Endothelial cell of umbilical vein (primary cell): ENCODE measurements at regions not wholly inside any gene's neighbourhood (a gene's known extent, or its start where the extent isn't known, plus 50 kb on each side); places are given as distances from the start of the nearest gene placed in this dataset.

Experiments used
- BruUV-seq: library from RNA; stranded (reverse); fragments of 400-500 nt; replicated peaks from 2 replicates; lab custom pipeline; 2021; lab: Mats Ljungman, UMichigan
- CTCF ChIA-PET: fragments of 300-600, 350-600 bp; sonication (Branson Sonifier 250); formaldehyde crosslinking; loops from one replicate; lab custom pipeline; 2021; ENCODE audit warnings: antibody characterized with exemption, inconsistent platforms; lab: Charles Lee
- POLR2A ChIA-PET: fragments of 300-600, 350-600 bp; sonication (Branson Sonifier 250); formaldehyde crosslinking; loops from one replicate; lab custom pipeline; 2021; ENCODE audit warnings: antibody characterized with exemption, inconsistent platforms; lab: Charles Lee
- DNase-seq: peaks from one replicate; pipeline ENCODE4 v3.0.0-alpha.2; 2011; ENCODE audit warnings: low read depth, low spot score
- FAIRE-seq: peaks from 2 replicates; lab custom pipeline; 2011; peaks lifted over from hg19 to GRCh38; lab: Jason Lieb, UNC
- H2AFZ ChIP-seq: 2 replicates; pipeline ENCODE4 v1.6.0; 2012; ENCODE audit warnings: low read depth, low read length, control low read depth, inconsistent platforms
- H3K27ac ChIP-seq: 2 replicates; pipeline ENCODE4 v1.5.1; 2011; ENCODE audit warnings: low read depth, mild to moderate bottlenecking, control low read depth, low read length, moderate library complexity; ENCODE audit not compliant: insufficient read depth
- H3K27me3 ChIP-seq, 2 experiments: 2 replicates each; pipeline versions ENCODE4 v1.6.0 to v1.6.1; 2011; ENCODE audit warnings: low read length in 2 of 2, mixed read lengths in 1 of 2; ENCODE audit not compliant: control insufficient read depth in 2 of 2, insufficient read depth in 2 of 2
- H3K36me3 ChIP-seq, 2 experiments: 2 replicates in 1 of 2; 3 replicates in 1 of 2; pipeline ENCODE4 v1.5.1; 2011; ENCODE audit warnings: low read length in 2 of 2, mild to moderate bottlenecking in 1 of 2, moderate library complexity in 1 of 2; ENCODE audit not compliant: control insufficient read depth in 2 of 2, insufficient read depth in 2 of 2; ENCODE audit errors: extremely low read depth in 1 of 2
- H3K4me1 ChIP-seq: 3 replicates; pipeline ENCODE4 v1.5.1; 2011; ENCODE audit warnings: mild to moderate bottlenecking, low read length; ENCODE audit not compliant: control insufficient read depth, insufficient read depth; ENCODE audit errors: extremely low read depth
- H3K4me2 ChIP-seq: 2 replicates; pipeline ENCODE4 v1.6.1; 2011; ENCODE audit warnings: low read length, control low read depth, mixed read lengths; ENCODE audit not compliant: insufficient read depth
- H3K4me3 ChIP-seq, 3 experiments: fragments of 200-600 bp in 1 of 3; sonication (generic), shearing (Covaris generic) in 1 of 3; replicated peaks in 1 of 3; 2 replicates each; pipeline ENCODE4 v1.5.1; 2011 to 2016; ENCODE audit warnings: control low read depth in 3 of 3, low read length in 3 of 3, mild to moderate bottlenecking in 2 of 3, inconsistent platforms in 1 of 3, low read depth in 1 of 3, moderate library complexity in 1 of 3; ENCODE audit not compliant: insufficient read depth in 1 of 3
- H3K79me2 ChIP-seq: 2 replicates; pipeline ENCODE4 v1.6.0; 2012; ENCODE audit warnings: low read length, inconsistent platforms; ENCODE audit not compliant: control insufficient read depth, insufficient read depth
- H3K9ac ChIP-seq: replicated peaks from 2 replicates; pipeline ENCODE3; 2011; ENCODE audit warnings: low read length, control low read depth; ENCODE audit not compliant: insufficient read depth; ENCODE audit errors: extremely low read depth
- H3K9me1 ChIP-seq: replicated peaks from 3 replicates; pipeline ENCODE4 v1.6.0; 2011; ENCODE audit warnings: mild to moderate bottlenecking, low read length; ENCODE audit not compliant: control insufficient read depth, insufficient read depth; ENCODE audit errors: extremely low read depth
- H3K9me3 ChIP-seq: replicated peaks from 2 replicates; pipeline ENCODE4 v1.5.1; 2012; ENCODE audit warnings: low read length, inconsistent platforms; ENCODE audit not compliant: control insufficient read depth, insufficient read depth
- H4K20me1 ChIP-seq: replicated peaks from 2 replicates; pipeline ENCODE3; 2011; ENCODE audit warnings: mild to moderate bottlenecking, low read length; ENCODE audit not compliant: control insufficient read depth, insufficient read depth; ENCODE audit errors: extremely low read depth
- CTCF ChIP-seq, 2 donors: IDR thresholded peaks; 1 replicate in 1 of 2; 2 replicates in 1 of 2; pipeline ENCODE4 v1.5.1; 2011; ENCODE audit warnings: low read length in 2 of 2, mild to moderate bottlenecking in 2 of 2, moderate library complexity in 2 of 2, control low read depth in 1 of 2, inconsistent platforms in 1 of 2, low read depth in 1 of 2; ENCODE audit not compliant: insufficient read depth in 1 of 2; ENCODE audit errors: extremely low read depth in 1 of 2
- EZH2 ChIP-seq: IDR thresholded peaks from 2 replicates; pipeline ENCODE4 v1.6.1; 2012; ENCODE audit warnings: borderline replicate concordance, low read depth, mild to moderate bottlenecking, moderate library complexity, low read length, inconsistent platforms; ENCODE audit not compliant: severe bottlenecking
- FOS ChIP-seq: IDR thresholded peaks from 2 replicates; pipeline ENCODE4 v1.6.1; 2011; ENCODE audit warnings: mild to moderate bottlenecking, low read length, moderate library complexity, borderline replicate concordance; ENCODE audit not compliant: insufficient read depth
- GATA2 ChIP-seq: IDR thresholded peaks from 2 replicates; pipeline ENCODE4 v1.7.0; 2011; ENCODE audit warnings: low read depth, mild to moderate bottlenecking, moderate library complexity, mixed read lengths, low read length; ENCODE audit not compliant: insufficient read length, insufficient read depth
- JUN ChIP-seq: IDR thresholded peaks from 2 replicates; pipeline ENCODE4 v1.6.1; 2011; ENCODE audit warnings: borderline replicate concordance, low read depth; ENCODE audit not compliant: insufficient read length, insufficient read depth
- MAX ChIP-seq: IDR thresholded peaks from 2 replicates; pipeline ENCODE4 v1.6.1; 2011; ENCODE audit not compliant: insufficient read depth, insufficient read length
- MYC ChIP-seq: IDR thresholded peaks from one replicate; pipeline ENCODE4 v1.6.1; 2011; ENCODE audit warnings: mild to moderate bottlenecking, low read depth, low read length
- POLR2A ChIP-seq: IDR thresholded peaks from 2 replicates; pipeline ENCODE4 v1.6.1; 2012; ENCODE audit warnings: low read depth, mild to moderate bottlenecking, control low read depth, low read length
- POLR2AphosphoS5 ChIP-seq: IDR thresholded peaks from 2 replicates; pipeline ENCODE4 v1.6.1; 2012; ENCODE audit warnings: low read depth, mild to moderate bottlenecking, control low read depth, low read length, moderate library complexity; ENCODE audit not compliant: insufficient read depth
- dilution Hi-C: fragments of 300-500 bp; cut with MboI; formaldehyde crosslinking; loops from one replicate; pipeline ENCODE4 v1.15.0; 2019; ENCODE audit warnings: low sequenced_read_pairs; ENCODE audit not compliant: extremely low pct_ligation_motif_present
- intact Hi-C: fragments of 100-400 bp; cut with micrococcal nuclease; formaldehyde crosslinking; loops from one replicate; pipeline ENCODE4 v1.10.0; 2022

- DNase-seq (no peak), FAIRE-seq (no peak)
- Histone ChIP-seq H3K27me3 (no peaks in the 10 kb centered on the region), H3K9me1 (no peaks in the 10 kb centered on the region), H3K36me3 (no peaks in the 10 kb centered on the region), H3K4me2 (no peak overlapping the region), H3K4me3 (no peak overlapping the region), H3K9me3 (no peaks in the 10 kb centered on the region), H2AFZ (no peak overlapping the region), H3K27ac (no peak overlapping the region), H3K79me2 (no peaks in the 10 kb centered on the region), H4K20me1 (no peaks in the 10 kb centered on the region), H3K9ac (no peak overlapping the region), H3K4me1 (no peaks in the 10 kb centered on the region)
- no peak for TF ChIP-seq POLR2A
- no peak for TF ChIP-seq MAX
- TF ChIP-seq GATA2: no peak
- TF ChIP-seq JUN: no peak
- no peak for TF ChIP-seq EZH2
- no peak for TF ChIP-seq FOS
- TF ChIP-seq MYC: no peak
- TF ChIP-seq POLR2AphosphoS5: no peak
- no peak for TF ChIP-seq CTCF (IDR thresholded peaks at IDR 0.05; ENCODE audit: extremely low read depth in 1 of 2, insufficient read depth in 1 of 2, low read depth in 1 of 2, low read length in 2 of 2)
- BruUV-seq: no TSS peak
- intact Hi-C loops: no loop called here
- ChIA-PET CTCF (interaction anchor here (1.6 kb wide), 1 partner anchor 9 kb away, joined by 3 read pairs; no protein-coding TSS in a partner anchor), POLR2A (no interaction called here)
- dilution Hi-C loops: no loop called here
Measured at GRCh38 chr2:52139241-52139640, 1107.3 kb upstream of the NRXN1 start.
